Loucy (cell line): ENCODE measurements at regions not wholly inside any gene's neighbourhood (a gene's known extent, or its start where the extent isn't known, plus 50 kb on each side); places are given as distances from the start of the nearest gene placed in this dataset.

ENCODE experiments used
- H2AFZ ChIP-seq: fragments of 200-600 bp; sonication (generic); 2 replicates; pipeline ENCODE4 v1.6.0; 2016; ENCODE audit warnings: antibody characterized with exemption, mild to moderate bottlenecking, low read length, moderate library complexity
- H3F3A ChIP-seq: fragments of 200-600 bp; 2 replicates; pipeline ENCODE4 v1.6.0; 2016; ENCODE audit warnings: antibody characterized with exemption, low read depth, mild to moderate bottlenecking
- H3K27me3 ChIP-seq: fragments of 200-600 bp; sonication (generic); 2 replicates; pipeline ENCODE4 v1.6.1; 2014; ENCODE audit warnings: low read length, mild to moderate bottlenecking; ENCODE audit not compliant: insufficient read depth, poor library complexity, severe bottlenecking
- H3K36me3 ChIP-seq: fragments of 200-600 bp; sonication (generic); 2 replicates; pipeline ENCODE4 v1.6.1; 2016; ENCODE audit warnings: low read length; ENCODE audit not compliant: insufficient read depth
- H3K4me1 ChIP-seq: fragments of 200-600 bp; sonication (generic); 2 replicates; pipeline ENCODE4 v1.5.1; 2014; ENCODE audit warnings: low read length, mild to moderate bottlenecking; ENCODE audit not compliant: insufficient read depth, poor library complexity, severe bottlenecking
- H3K4me2 ChIP-seq: fragments of 200-600 bp; sonication (generic); 2 replicates; pipeline ENCODE4 v1.6.0; 2014; ENCODE audit warnings: antibody characterized with exemption, low read length, low read depth, mild to moderate bottlenecking; ENCODE audit not compliant: poor library complexity, severe bottlenecking
- H3K4me3 ChIP-seq: fragments of 200-600 bp; sonication (generic); 2 replicates; pipeline ENCODE4 v1.5.1; 2014; ENCODE audit warnings: low read length, mild to moderate bottlenecking, mixed read lengths; ENCODE audit not compliant: poor library complexity, severe bottlenecking
- H3K79me2 ChIP-seq: fragments of 200-600 bp; sonication (generic); 2 replicates; pipeline ENCODE4 v1.6.1; 2014; ENCODE audit warnings: low read length; ENCODE audit not compliant: insufficient read depth
- H3K9ac ChIP-seq: fragments of 200-600 bp; sonication (generic); 2 replicates; pipeline ENCODE4 v1.6.0; 2014; ENCODE audit warnings: mild to moderate bottlenecking, low read depth, low read length, moderate library complexity; ENCODE audit not compliant: poor library complexity, severe bottlenecking
- H3K9me2 ChIP-seq: fragments of 200-600 bp; sonication (generic); replicated peaks from 2 replicates; pipeline ENCODE4 v1.6.1; 2016; ENCODE audit warnings: low read depth, low read length, mixed read lengths
- H3K9me3 ChIP-seq: fragments of 200-600 bp; sonication (generic); 2 replicates; pipeline ENCODE4 v1.6.1; 2014; ENCODE audit warnings: mild to moderate bottlenecking, antibody characterized with exemption, low read length, low read depth; ENCODE audit not compliant: insufficient read depth
- H4K20me1 ChIP-seq: fragments of 200-600 bp; sonication (generic); 2 replicates; pipeline ENCODE4 v1.6.0; 2014; ENCODE audit warnings: antibody characterized with exemption, low read length, mild to moderate bottlenecking; ENCODE audit not compliant: insufficient read depth, poor library complexity, severe bottlenecking
- EZH2phosphoT487 ChIP-seq: fragments of 200-600 bp; IDR thresholded peaks from 2 replicates; pipeline ENCODE4 v1.6.1; 2018; ENCODE audit warnings: antibody characterized with exemption, mild to moderate bottlenecking, moderate library complexity, borderline replicate concordance
- TF ChIP-seq, protein P1 (sequence below): fragments of 200-600 bp; sonication (generic); conservative IDR thresholded peaks from 2 replicates; pipeline ENCODE4 v1.5.1; 2014; ENCODE audit warnings: mild to moderate bottlenecking, antibody characterized with exemption, low read length

DNA sequence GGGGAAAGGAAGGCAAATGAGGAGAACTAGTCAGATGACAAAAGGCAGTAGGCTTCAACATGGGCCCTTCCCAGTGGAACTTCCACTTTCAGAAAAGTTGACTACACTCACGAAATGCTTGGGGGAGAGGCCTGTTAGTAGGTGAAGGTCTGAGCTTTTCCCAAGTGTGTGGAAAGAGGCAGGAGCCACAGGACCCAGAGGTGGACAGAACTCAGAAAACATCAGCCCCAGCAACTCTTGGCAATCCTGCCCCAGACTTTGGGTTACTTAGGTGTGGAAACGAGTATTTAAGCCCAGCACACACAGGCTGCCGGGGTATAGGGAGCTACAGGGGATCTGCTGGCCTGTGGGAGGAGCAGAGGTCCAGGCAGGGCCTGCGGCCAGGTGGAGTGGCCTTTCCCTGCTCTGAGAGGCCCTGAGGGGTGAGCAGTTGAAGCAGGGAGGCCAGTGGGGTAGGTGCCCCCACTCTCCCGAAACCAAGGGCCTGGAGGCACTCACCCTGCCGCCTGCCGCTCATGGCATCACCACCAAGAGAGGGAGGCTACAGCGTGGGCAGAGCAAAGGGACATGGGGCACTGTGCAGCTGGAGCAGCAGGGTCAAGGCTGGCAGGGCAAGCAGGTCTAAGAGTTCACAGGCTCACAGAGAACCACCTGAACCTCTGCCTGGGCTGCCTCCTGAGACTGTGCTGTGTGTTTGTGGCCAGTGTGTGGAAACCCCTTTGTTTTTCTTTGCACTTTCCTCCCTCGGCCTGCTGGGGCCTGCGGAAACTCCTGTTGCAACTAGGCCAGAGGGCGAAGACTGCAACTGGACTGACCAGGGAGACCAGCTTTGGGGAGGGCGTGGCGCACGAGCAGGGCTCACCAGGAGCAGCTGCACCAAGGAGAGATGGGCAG is 130.7 kb upstream of the SERTAD2 start:
- Histone ChIP-seq H3K9me2 (no peaks in the 10 kb centered on the region), H3K36me3 (no peaks in the 10 kb centered on the region), H3K4me2 (no peak overlapping the region), H4K20me1 (no peaks in the 10 kb centered on the region), H3K9ac (no peak overlapping the region), H2AFZ (no peak overlapping the region), H3F3A (no peaks in the 10 kb centered on the region), H3K4me3 (no peak overlapping the region), H3K79me2 (no peaks in the 10 kb centered on the region), H3K27me3 (no peaks in the 10 kb centered on the region), H3K9me3 (no peaks in the 10 kb centered on the region), H3K4me1 (no peaks in the 10 kb centered on the region)
- TF ChIP-seq EZH2phosphoT487: no peak
- TF ChIP-seq, protein P1, sequence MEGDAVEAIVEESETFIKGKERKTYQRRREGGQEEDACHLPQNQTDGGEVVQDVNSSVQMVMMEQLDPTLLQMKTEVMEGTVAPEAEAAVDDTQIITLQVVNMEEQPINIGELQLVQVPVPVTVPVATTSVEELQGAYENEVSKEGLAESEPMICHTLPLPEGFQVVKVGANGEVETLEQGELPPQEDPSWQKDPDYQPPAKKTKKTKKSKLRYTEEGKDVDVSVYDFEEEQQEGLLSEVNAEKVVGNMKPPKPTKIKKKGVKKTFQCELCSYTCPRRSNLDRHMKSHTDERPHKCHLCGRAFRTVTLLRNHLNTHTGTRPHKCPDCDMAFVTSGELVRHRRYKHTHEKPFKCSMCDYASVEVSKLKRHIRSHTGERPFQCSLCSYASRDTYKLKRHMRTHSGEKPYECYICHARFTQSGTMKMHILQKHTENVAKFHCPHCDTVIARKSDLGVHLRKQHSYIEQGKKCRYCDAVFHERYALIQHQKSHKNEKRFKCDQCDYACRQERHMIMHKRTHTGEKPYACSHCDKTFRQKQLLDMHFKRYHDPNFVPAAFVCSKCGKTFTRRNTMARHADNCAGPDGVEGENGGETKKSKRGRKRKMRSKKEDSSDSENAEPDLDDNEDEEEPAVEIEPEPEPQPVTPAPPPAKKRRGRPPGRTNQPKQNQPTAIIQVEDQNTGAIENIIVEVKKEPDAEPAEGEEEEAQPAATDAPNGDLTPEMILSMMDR: no peak

DNA sequence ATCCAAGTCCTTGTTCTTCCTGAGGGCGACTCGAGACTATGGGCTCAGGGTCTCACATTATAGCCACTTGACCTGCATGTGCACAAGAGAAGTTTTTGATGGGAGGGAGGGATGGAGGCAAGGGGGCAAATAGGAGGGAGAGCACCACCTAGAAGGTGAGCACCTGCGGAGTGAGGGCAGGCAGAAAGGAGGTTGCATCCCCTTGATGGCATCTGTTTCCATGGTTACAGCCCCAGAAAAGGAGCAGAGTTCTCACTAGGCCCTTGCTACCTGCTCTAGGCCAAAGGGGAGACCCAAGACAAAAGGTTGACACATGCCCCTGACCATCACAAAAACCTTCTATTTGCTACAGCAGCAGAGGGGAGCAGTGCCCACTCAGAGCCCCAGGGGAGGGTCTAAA is 131.5 kb upstream of the SERTAD2 start:
- H3K36me3 ChIP-seq: no peaks in the 10 kb centered on the region
- H3K9ac ChIP-seq: no peak overlapping the region
- no peak overlapping the region for H2AFZ ChIP-seq
- no peaks in the 10 kb centered on the region for H3F3A ChIP-seq
- H3K9me2 ChIP-seq: no peaks in the 10 kb centered on the region
- H3K27me3 ChIP-seq: no peaks in the 10 kb centered on the region
- H3K9me3 ChIP-seq: no peaks in the 10 kb centered on the region
- no peaks in the 10 kb centered on the region for H3K79me2 ChIP-seq
- TF ChIP-seq, protein P1: no peak
- no peak for TF ChIP-seq EZH2phosphoT487
- H3K4me1 ChIP-seq: no peaks in the 10 kb centered on the region
- no peaks in the 10 kb centered on the region for H4K20me1 ChIP-seq
- no peak overlapping the region for H3K4me2 ChIP-seq
- H3K4me3 ChIP-seq: no peak overlapping the region

DNA sequence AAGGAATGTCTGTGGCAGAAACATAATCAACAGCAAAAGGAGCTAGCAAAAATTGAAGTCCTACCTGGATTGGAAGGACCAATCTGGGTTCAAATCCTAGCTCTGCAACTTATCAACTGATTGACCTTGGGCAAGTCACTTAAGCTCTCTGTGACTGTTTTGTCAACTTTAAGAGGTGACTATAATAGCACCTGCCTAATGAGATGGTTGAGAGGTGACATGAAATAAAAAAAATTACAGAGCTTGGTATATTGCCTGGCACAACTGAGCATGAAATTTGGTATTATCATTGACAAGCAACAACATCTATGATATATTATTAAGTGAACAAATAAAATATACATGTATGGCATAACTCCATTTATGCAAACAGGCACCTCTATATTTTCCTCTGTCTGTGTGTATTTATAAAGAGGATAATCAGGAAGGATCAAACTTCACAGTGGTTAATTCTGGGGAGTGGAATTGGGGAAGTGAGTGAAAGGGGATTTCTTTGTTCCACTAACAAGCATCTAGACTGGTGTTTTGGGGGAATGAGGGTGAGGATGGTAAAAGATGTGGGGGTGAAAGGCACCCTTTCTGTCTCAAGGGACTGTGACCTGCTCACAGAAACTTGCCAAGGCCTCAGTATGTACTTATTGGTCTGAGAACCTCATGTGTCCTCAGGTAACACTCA is 132.8 kb upstream of the SERTAD2 start:
- no peak overlapping the region for H3K4me2 ChIP-seq
- no peaks in the 10 kb centered on the region for H3K9me3 ChIP-seq
- no peak for TF ChIP-seq EZH2phosphoT487
- TF ChIP-seq, protein P1: no peak
- H3K79me2 ChIP-seq: no peaks in the 10 kb centered on the region
- no peaks in the 10 kb centered on the region for H3K4me1 ChIP-seq
- no peaks in the 10 kb centered on the region for H3F3A ChIP-seq
- H3K27me3 ChIP-seq: no peaks in the 10 kb centered on the region
- H3K36me3 ChIP-seq: no peaks in the 10 kb centered on the region
- H3K9ac ChIP-seq: no peak overlapping the region
- no peak overlapping the region for H3K4me3 ChIP-seq
- H3K9me2 ChIP-seq: no peaks in the 10 kb centered on the region
- H2AFZ ChIP-seq: no peak overlapping the region
- H4K20me1 ChIP-seq: no peaks in the 10 kb centered on the region
